Neuron (in vitro differentiated cells): ENCODE measurements at regions not wholly inside any gene's neighbourhood (a gene's known extent, or its start where the extent isn't known, plus 50 kb on each side); places are given as distances from the start of the nearest gene placed in this dataset.

Experiments
- H2AFZ ChIP-seq: one replicate; pipeline ENCODE4 v1.6.1; 2013; ENCODE audit warnings: low read depth, mild to moderate bottlenecking, inconsistent platforms, low read length, moderate library complexity
- H3K27me3 ChIP-seq: one replicate; pipeline ENCODE4 v1.6.1; 2013; ENCODE audit warnings: low read length; ENCODE audit not compliant: insufficient read depth
- H3K36me3 ChIP-seq: one replicate; pipeline ENCODE4 v1.6.1; 2013; ENCODE audit warnings: low read length; ENCODE audit not compliant: insufficient read depth
- H3K4me1 ChIP-seq: one replicate; pipeline ENCODE4 v1.6.1; 2013; ENCODE audit warnings: low read length; ENCODE audit not compliant: insufficient read depth
- H3K4me3 ChIP-seq: 2 replicates; pipeline ENCODE4 v1.5.1; 2013; ENCODE audit warnings: mild to moderate bottlenecking, low read length, moderate library complexity
- H3K9me3 ChIP-seq: one replicate; pipeline ENCODE4 v1.6.1; 2013; ENCODE audit warnings: low read length

DNA sequence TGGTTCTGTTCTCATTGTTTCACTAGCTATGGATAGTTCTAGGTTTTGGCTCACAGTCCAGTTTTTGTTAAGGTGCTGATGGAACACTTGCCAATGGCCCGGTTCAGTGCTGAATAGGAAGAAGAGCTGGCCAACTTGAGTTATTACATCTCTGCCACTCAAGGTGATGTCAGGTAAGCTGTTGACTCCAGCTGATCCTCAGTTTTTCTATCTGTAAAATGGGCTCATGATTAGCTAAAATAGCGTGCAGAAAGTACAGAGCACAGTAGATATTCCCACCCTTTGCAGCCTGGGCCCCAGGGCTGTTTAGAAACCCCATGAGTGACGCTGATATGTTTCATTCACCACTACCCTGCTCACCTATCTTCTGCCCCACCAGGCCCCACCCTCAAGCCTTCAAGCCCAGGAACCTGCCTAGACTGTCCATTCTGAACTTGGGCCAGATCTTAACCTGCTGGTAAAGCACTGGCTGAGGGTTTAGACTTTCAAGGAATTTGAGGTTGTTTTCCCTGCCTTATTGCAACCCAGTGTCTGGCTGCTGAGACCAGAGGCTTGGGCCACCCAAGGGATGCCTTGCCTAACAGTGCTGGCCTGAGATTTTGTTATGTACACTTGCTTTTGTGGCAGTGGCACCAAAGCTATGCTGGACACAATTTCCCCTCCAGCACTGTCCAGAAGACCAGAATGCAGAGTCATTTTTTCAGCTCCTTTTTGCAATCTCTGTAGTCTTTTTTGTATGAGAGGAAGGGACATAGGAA lies 378.2 kb upstream of the ZMIZ1 start:
- no peaks in the 10 kb centered on the region for H3K36me3 ChIP-seq
- peaks cover 15% of the 10 kb centered on the region for H3K4me1 ChIP-seq
- H3K27me3 ChIP-seq, result peaks cover 2% of the 10 kb centered on the region
- no peak overlapping the region for H2AFZ ChIP-seq
- H3K9me3 ChIP-seq, result peaks cover 3% of the 10 kb centered on the region
- no peak overlapping the region for H3K4me3 ChIP-seq

DNA sequence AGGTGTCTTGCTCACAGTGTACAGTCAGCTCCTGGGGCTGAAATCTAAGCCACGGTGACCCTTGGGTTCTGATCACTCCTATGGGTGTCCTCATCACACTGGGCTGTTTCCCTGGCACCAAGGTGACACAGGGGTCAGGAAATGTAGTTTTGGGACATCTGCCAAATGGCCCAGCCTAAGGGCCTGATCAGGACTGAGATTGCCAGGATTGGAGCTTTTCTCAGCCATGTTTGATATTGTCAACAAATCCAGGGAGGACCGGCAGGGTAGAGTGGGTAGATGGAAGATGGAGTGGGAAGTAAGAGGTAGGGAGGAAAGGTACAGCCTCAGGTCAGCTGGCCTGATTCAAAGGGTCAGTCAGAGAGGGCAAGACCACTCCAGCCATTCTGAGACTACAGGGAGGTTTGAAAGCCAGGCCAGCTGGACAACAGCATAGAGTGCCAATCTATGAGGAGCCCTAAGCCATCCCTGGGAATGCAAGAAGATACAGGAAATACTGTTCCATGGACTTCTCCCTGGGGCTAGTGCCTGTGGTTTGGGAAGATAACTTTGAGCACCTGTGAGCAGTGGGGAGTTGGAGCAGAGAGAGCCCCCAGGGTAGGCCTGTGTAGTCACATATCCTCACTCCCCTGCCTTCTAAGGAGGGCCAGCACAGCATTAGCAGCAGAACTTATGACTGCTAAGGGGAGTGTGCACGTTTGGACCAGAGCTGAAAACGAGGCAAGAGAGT lies 377.3 kb upstream of the ZMIZ1 start:
- Histone ChIP-seq H3K27me3 (peaks cover 2% of the 10 kb centered on the region), H3K36me3 (no peaks in the 10 kb centered on the region), H2AFZ (no peak overlapping the region), H3K4me3 (no peak overlapping the region), H3K4me1 (peaks cover 15% of the 10 kb centered on the region), H3K9me3 (peaks cover 3% of the 10 kb centered on the region)

DNA sequence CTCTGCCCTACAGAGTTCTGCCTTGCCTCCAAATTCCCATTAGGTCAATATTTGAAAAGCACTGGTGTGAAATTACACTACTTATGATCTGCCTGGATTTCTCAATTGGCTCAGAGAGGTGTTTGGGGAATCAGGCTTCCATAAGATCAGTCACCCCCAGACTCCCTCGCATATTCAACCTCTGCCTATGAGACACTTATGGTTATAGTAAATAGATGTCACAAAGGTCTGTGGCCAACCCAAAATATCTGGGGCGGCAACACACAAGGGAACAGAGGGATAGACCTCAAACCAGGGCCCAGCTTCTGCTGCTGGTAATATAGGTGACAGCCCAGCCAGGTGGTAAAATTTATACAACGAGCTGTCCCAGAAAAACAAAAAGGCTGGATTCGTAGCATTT lies 376.7 kb upstream of the ZMIZ1 start:
- Histone ChIP-seq H2AFZ (no peak overlapping the region), H3K27me3 (peaks cover 2% of the 10 kb centered on the region), H3K4me3 (no peak overlapping the region), H3K36me3 (no peaks in the 10 kb centered on the region), H3K9me3 (peaks cover 3% of the 10 kb centered on the region), H3K4me1 (peaks cover 21% of the 10 kb centered on the region)

DNA sequence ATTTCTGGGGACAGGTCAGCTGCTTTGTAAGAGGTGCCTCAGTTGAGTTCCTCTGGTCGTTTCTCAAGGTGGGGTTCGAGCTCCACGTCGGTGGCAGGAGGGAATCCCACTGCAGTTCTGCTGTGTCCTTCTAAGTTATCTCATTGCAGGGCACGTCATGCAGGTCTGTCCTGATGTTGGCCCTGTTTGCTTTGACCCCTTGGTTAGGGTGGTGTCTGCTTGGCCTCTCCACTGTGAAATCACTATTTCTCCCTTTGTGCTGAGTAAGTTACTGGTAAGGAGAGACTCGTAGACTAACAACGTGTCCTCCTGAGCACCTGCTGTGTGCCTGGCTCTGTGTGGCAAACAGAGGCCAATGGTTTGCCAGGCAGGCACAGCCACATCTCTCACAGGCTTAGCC lies 372.9 kb upstream of the ZMIZ1 start:
- peaks cover 13% of the 10 kb centered on the region for H3K4me1 ChIP-seq
- peaks cover 5% of the 10 kb centered on the region for H3K27me3 ChIP-seq
- no peak overlapping the region for H2AFZ ChIP-seq
- H3K9me3 ChIP-seq, result peaks cover 3% of the 10 kb centered on the region
- H3K36me3 ChIP-seq, result no peaks in the 10 kb centered on the region
- H3K4me3 ChIP-seq, result no peak overlapping the region

DNA sequence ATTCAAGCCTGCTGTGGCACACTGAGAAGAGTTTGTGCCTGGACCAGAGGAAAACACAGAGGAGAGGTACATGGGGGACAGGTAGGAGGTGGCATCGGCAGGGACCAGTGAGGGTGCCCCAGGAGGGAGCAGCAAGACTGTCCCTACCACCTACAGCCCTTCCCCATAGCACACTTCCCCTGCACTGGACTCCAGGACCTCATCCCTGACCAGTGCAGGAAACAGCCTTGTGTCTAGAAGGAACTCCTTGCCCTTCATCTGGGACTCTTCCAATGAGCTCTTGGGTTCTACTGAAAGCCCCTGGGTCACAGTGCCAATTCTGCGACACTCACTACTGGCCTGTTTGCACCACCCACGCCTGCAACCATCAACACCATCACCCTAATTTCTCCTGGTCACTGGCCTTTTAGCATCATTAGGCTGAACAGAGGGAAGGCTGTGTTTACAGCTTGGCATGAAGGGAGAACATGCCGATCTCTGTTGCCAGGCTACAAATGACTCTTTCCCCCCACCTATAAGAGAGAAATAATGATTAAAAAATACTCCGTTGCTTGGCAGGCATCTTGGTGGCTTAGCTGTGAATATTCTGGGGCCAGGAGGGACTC lies 371.9 kb upstream of the ZMIZ1 start:
- peaks cover 5% of the 10 kb centered on the region for H3K27me3 ChIP-seq
- no peak overlapping the region for H2AFZ ChIP-seq
- peaks cover 13% of the 10 kb centered on the region for H3K4me1 ChIP-seq
- H3K36me3 ChIP-seq, result no peaks in the 10 kb centered on the region
- no peak overlapping the region for H3K4me3 ChIP-seq
- H3K9me3 ChIP-seq, result peaks cover 3% of the 10 kb centered on the region

DNA sequence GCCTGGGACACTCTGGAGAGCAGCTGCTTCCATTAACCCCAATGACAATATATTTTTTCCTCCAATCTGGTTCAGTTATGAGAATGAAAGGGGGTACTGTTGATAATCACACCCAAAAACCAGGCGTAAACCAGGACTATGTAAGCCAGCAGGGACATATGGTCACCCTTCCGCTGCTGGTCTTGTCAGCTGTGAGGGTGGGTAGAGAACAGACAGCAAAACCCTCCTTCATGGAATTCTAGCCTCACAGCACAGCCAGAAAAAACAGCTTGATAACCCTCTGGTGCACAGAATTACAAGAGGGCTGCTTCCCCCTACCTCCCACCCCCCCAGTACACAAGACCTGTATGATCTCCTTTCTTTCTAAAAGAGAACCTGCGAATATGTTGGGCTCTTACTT lies 368.8 kb upstream of the ZMIZ1 start:
- Histone ChIP-seq H3K36me3 (no peaks in the 10 kb centered on the region), H3K4me1 (peaks cover 13% of the 10 kb centered on the region), H3K9me3 (no peaks in the 10 kb centered on the region), H3K4me3 (no peak overlapping the region), H2AFZ (no peak overlapping the region), H3K27me3 (peaks cover 3% of the 10 kb centered on the region)

DNA sequence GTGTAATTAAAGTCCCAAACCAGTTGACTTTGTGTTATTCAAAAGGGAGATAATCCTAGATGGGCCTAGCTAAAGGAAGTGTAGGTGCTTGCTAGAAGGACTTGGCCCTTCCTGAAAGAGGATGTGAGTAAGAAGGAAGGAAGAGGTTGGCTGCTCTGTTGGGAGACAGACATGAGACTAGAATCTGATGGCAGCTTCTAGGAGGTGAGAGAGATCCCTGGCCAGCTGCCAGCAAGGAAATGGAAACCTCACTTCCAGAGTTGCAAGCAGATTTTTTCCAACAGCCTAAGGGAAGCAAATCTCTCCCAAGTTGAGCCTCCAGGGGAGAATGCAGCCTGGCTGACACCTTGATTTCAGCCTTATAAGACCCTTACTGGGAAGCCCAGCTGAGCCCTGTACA lies 368.4 kb upstream of the ZMIZ1 start:
- Histone ChIP-seq H3K4me3 (no peak overlapping the region), H3K9me3 (no peaks in the 10 kb centered on the region), H2AFZ (no peak overlapping the region), H3K27me3 (peaks cover 3% of the 10 kb centered on the region), H3K4me1 (peaks cover 13% of the 10 kb centered on the region), H3K36me3 (no peaks in the 10 kb centered on the region)

DNA sequence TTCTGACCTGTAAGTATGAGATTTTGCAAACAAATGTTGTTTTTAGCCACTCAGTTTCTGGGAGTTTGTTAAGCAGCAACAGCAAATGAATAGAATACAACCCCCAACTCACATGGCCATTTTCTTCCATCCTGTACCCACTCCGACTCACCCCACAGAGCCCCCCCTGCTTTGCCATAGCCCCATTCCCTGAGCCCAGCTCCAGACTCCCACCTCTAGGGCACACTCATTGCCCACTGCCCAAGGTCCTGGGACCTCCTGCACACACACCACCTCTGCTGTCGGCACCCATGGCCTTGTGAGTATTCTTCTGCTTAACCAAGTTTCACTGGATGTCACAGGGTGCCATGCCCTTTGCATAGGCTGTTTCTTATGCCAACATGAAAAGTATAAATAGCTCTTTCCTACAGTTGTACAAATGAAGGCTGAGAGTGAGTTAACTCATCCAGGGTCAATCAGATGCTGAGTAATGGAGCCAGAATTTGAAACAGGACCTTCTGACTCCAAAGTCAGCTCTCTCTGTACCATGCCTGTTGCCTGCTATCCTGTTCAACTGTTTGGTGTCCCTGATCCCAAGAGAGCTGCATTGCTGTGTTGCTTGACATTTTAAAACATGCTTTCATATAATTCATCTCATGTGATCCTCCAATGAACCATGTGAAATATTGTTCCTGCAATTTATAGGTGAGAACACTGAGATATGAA lies 367.8 kb upstream of the ZMIZ1 start:
- no peak overlapping the region for H3K4me3 ChIP-seq
- peaks cover 13% of the 10 kb centered on the region for H3K4me1 ChIP-seq
- peaks cover 3% of the 10 kb centered on the region for H3K27me3 ChIP-seq
- no peaks in the 10 kb centered on the region for H3K9me3 ChIP-seq
- no peaks in the 10 kb centered on the region for H3K36me3 ChIP-seq
- no peak overlapping the region for H2AFZ ChIP-seq

DNA sequence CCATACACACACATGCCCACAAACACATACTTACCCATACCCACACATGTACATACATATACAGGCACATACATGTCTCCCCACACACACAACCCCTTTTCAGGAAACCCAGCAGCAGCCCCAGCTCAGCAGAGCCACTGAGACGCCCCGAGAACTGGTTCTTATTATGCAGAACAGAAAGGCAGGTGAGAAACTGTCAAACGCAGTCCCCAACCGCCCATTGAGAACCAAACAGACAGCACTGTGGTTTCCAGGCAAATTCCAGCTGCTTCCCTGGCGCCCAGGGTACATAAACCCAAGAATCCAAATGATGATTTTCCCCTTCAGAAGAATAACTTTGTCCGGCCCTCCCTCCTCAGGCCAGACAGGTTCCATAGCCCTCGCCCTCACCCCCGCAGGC lies 366.6 kb upstream of the ZMIZ1 start:
- H3K9me3 ChIP-seq, result no peaks in the 10 kb centered on the region
- no peaks in the 10 kb centered on the region for H3K36me3 ChIP-seq
- H3K4me1 ChIP-seq, result peaks cover 6% of the 10 kb centered on the region
- H3K27me3 ChIP-seq, result peaks cover 3% of the 10 kb centered on the region
- H2AFZ ChIP-seq, result no peak overlapping the region
- no peak overlapping the region for H3K4me3 ChIP-seq

DNA sequence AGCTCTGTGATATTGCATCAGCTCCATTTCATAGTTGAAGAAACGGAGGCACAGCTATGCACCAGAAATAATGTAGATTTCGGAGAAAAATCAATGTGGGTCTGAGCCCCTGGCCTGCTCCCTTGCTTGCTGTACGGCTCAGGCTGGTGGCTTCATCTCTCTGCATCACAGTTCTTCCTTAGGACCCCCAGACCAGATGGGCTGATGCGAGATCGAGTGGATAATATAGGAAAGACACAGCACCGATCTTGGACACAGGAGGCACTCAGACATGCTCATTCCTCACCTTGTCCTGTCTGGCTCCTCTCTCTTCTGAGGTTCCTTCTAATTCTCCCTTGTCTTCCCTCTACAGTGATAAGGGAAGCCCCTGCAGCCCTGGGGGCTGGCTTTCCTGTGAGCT lies 365.9 kb upstream of the ZMIZ1 start:
- H3K4me1 ChIP-seq, result no peaks in the 10 kb centered on the region
- H2AFZ ChIP-seq, result no peak overlapping the region
- H3K4me3 ChIP-seq, result no peak overlapping the region
- H3K27me3 ChIP-seq, result peaks cover 8% of the 10 kb centered on the region
- no peaks in the 10 kb centered on the region for H3K9me3 ChIP-seq
- no peaks in the 10 kb centered on the region for H3K36me3 ChIP-seq

DNA sequence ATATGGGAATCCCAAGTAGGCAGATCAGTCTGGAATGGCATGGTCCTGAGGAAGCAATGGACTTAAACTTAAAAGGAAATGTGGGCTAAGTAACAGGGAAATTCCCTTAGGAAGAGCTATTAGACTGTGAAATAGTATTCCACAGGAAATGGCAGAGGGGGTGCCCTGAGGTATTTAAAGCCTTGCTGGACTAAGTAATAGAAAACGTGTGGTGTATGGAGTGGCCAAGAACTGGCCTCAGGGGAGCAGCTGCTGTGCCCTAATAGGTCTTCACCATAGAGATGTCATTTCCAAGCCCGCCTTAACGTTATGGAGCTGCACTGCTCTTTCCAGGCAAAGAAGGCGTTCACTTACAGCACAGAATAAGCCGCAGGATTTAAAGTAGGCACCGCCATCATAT lies 365.2 kb upstream of the ZMIZ1 start:
- Histone ChIP-seq H3K27me3 (peaks cover 8% of the 10 kb centered on the region), H3K4me1 (no peaks in the 10 kb centered on the region), H3K36me3 (no peaks in the 10 kb centered on the region), H2AFZ (no peak overlapping the region), H3K9me3 (no peaks in the 10 kb centered on the region), H3K4me3 (no peak overlapping the region)

DNA sequence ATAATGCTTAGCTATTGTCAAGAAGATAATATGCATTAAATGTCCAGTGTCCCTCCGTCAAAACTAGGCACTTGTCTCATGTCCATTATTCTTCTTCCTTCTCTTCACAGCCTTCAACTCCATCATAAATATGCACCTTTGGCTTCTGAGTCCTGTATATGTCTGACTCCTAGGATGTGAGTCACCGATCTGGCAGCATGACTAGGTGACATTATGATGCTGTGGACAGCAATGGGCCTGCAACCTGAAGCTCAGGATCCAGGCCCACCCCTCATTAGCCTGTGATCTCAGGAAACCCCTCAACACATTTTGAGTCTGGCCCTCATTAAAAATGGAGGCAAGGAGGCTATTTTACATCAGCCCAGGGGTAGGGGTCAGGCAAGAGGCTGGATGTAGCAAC lies 362.5 kb upstream of the ZMIZ1 start:
- peaks cover 5% of the 10 kb centered on the region for H3K27me3 ChIP-seq
- no peak overlapping the region for H2AFZ ChIP-seq

More for the DNA sequence above, 362.5 kb upstream of the ZMIZ1 start:
- Histone ChIP-seq H3K4me3 (no peak overlapping the region), H3K9me3 (no peaks in the 10 kb centered on the region), H3K36me3 (no peaks in the 10 kb centered on the region), H3K4me1 (no peaks in the 10 kb centered on the region)
